Naive thymus-derived CD8-positive, alpha-beta T cell (primary cell): ENCODE measurements at regions not wholly inside any gene's neighbourhood (a gene's known extent, or its start where the extent isn't known, plus 50 kb on each side); places are given as distances from the start of the nearest gene placed in this dataset.
"Not testable (repeated sequence)": the region's sequence is repeated elsewhere in the genome, so short reads cannot be mapped to it uniquely, and the experiment has no call there.

ENCODE experiments used
- ATAC-seq, 2 donors: fragments of 150-1000 bp; cut with Tn5 transposase in 1 of 2; sonication (Bioruptor Pico), chemical (Tn5 transposase) in 1 of 2; 1 replicate in 1 of 2; 2 replicates in 1 of 2; pipeline ENCODE4 v1.10.0; 2021; ENCODE audit warnings: mild to moderate bottlenecking in 2 of 2, moderate library complexity in 2 of 2
- POLR2A ChIA-PET: fragments of 350-600 bp; sonication (Branson Sonifier 250); formaldehyde crosslinking; loops from one replicate; lab custom pipeline; 2021; ENCODE audit warnings: antibody characterized with exemption; lab: Charles Lee
- DNase-seq, 10 donors: peaks; one replicate each; pipeline versions ENCODE4 v3.0.0 to v3.0.0-alpha.2; 2020 to 2022
- H3K27ac Mint-ChIP-seq, 10 donors: one replicate each; pipeline ENCODE4 v1.8.0; 2020 to 2022; ENCODE audit warnings: mild to moderate bottlenecking in 10 of 10, mixed read lengths in 10 of 10, moderate library complexity in 4 of 10, inconsistent platforms in 1 of 10
- H3K27me3 Mint-ChIP-seq, 5 donors: one replicate each; pipeline ENCODE4 v1.8.0; 2021 to 2022; ENCODE audit warnings: mixed read lengths in 5 of 5
- H3K36me3 Mint-ChIP-seq, 3 donors: one replicate each; pipeline ENCODE4 v1.8.0; 2020 to 2022; ENCODE audit warnings: mixed read lengths in 3 of 3, mild to moderate bottlenecking in 2 of 3, inconsistent platforms in 1 of 3
- H3K4me1 Mint-ChIP-seq, 4 donors: one replicate each; pipeline ENCODE4 v1.8.0; 2021 to 2022; ENCODE audit warnings: mixed read lengths in 4 of 4
- H3K4me3 Mint-ChIP-seq, 10 donors: one replicate each; pipeline ENCODE4 v1.8.0; 2020 to 2022; ENCODE audit warnings: mild to moderate bottlenecking in 10 of 10, mixed read lengths in 10 of 10, moderate library complexity in 6 of 10, inconsistent platforms in 1 of 10
- H3K9me3 Mint-ChIP-seq, 9 donors: one replicate each; pipeline ENCODE4 v1.8.0; 2020 to 2022; ENCODE audit warnings: mixed read lengths in 9 of 9, mild to moderate bottlenecking in 3 of 9, inconsistent platforms in 1 of 9, moderate library complexity in 1 of 9

GRCh38 chr2:143840601-143841000 lies 679.3 kb downstream of the ZEB2 start:
- Mint-ChIP-seq H3K27me3 (peaks cover 2 to 8% (median 4%) of the 10 kb centered on the region in 5 donors), H3K36me3 (no peaks in the 10 kb centered on the region), H3K4me3 (no peak overlapping the region), H3K4me1 (no peaks in the 10 kb centered on the region), H3K9me3 (peaks cover 0 to 2% (median 0%) of the 10 kb centered on the region in 9 donors), H3K27ac (no peak overlapping the region)
- DNase-seq: no peak
- no peak for ATAC-seq
- POLR2A ChIA-PET: no interaction called here

GRCh38 chr2:143840194-143840593 lies 679.7 kb downstream of the ZEB2 start:
- Mint-ChIP-seq H3K4me3 (no peak overlapping the region), H3K27me3 (peaks cover 0 to 8% (median 2%) of the 10 kb centered on the region in 5 donors), H3K4me1 (no peaks in the 10 kb centered on the region), H3K9me3 (peaks cover 0 to 2% (median 0%) of the 10 kb centered on the region in 9 donors), H3K36me3 (no peaks in the 10 kb centered on the region), H3K27ac (no peak overlapping the region)
- DNase-seq (no peak), ATAC-seq (no peak)
- POLR2A ChIA-PET: no interaction called here

GRCh38 chr2:143839456-143839855 lies 680.5 kb downstream of the ZEB2 start:
- H3K4me1 Mint-ChIP-seq: no peaks in the 10 kb centered on the region
- H3K36me3 Mint-ChIP-seq: no peaks in the 10 kb centered on the region
- H3K4me3 Mint-ChIP-seq: no peak overlapping the region
- peaks cover 0 to 2% (median 0%) of the 10 kb centered on the region in 9 donors for H3K9me3 Mint-ChIP-seq
- H3K27ac Mint-ChIP-seq: no peak overlapping the region
- POLR2A ChIA-PET: no interaction called here
- DNase-seq: no peak
- ATAC-seq: no peak
- peaks cover 0 to 8% (median 2%) of the 10 kb centered on the region in 5 donors for H3K27me3 Mint-ChIP-seq

GRCh38 chr2:143837055-143837454 lies 682.9 kb downstream of the ZEB2 start:
- POLR2A ChIA-PET, DNase-seq, H3K27ac Mint-ChIP-seq, ATAC-seq, H3K4me1 Mint-ChIP-seq, H3K4me3 Mint-ChIP-seq, H3K9me3 Mint-ChIP-seq, H3K36me3 Mint-ChIP-seq, H3K27me3 Mint-ChIP-seq: not testable (repeated sequence)

GRCh38 chr2:143835481-143835880 lies 684.4 kb downstream of the ZEB2 start:
- H3K9me3 Mint-ChIP-seq: no peaks in the 10 kb centered on the region
- H3K27ac Mint-ChIP-seq: no peak overlapping the region
- H3K36me3 Mint-ChIP-seq: no peaks in the 10 kb centered on the region
- POLR2A ChIA-PET: no interaction called here
- H3K27me3 Mint-ChIP-seq: peaks cover 0 to 4% (median 0%) of the 10 kb centered on the region in 5 donors
- DNase-seq (no peak), ATAC-seq (no peak)
- H3K4me3 Mint-ChIP-seq: no peak overlapping the region
- no peaks in the 10 kb centered on the region for H3K4me1 Mint-ChIP-seq

GRCh38 chr2:143833015-143833660 lies 686.8 kb downstream of the ZEB2 start:
- POLR2A ChIA-PET: interaction anchor here (0.6 kb wide), 1 partner anchor 10 kb away, joined by 4 read pairs; no protein-coding TSS in a partner anchor

GRCh38 chr2:143830476-143830875 lies 689.4 kb downstream of the ZEB2 start:
- H3K9me3 Mint-ChIP-seq: no peaks in the 10 kb centered on the region
- H3K27ac Mint-ChIP-seq: no peak overlapping the region
- no peak for DNase-seq
- H3K36me3 Mint-ChIP-seq: no peaks in the 10 kb centered on the region
- H3K4me1 Mint-ChIP-seq: no peaks in the 10 kb centered on the region
- ATAC-seq: no peak
- POLR2A ChIA-PET: no interaction called here
- H3K4me3 Mint-ChIP-seq: no peak overlapping the region
- H3K27me3 Mint-ChIP-seq: peaks cover 0 to 11% (median 2%) of the 10 kb centered on the region in 5 donors

More at GRCh38 chr2:143833015-143833660, 686.8 kb downstream of the ZEB2 start:
- H3K9me3 Mint-ChIP-seq: no peaks in the 10 kb centered on the region
- ATAC-seq (no peak), DNase-seq (no peak)
- H3K27ac Mint-ChIP-seq: no peak overlapping the region
- H3K4me1 Mint-ChIP-seq: no peaks in the 10 kb centered on the region
- no peak overlapping the region for H3K4me3 Mint-ChIP-seq
- peaks cover 0 to 2% (median 0%) of the 10 kb centered on the region in 5 donors for H3K27me3 Mint-ChIP-seq
- no peaks in the 10 kb centered on the region for H3K36me3 Mint-ChIP-seq

- no peak for ATAC-seq
These were observed 691.0 kb downstream of the ZEB2 start for GRCh38 chr2:143828763-143829537.

GRCh38 chr2:143824791-143825190 lies 695.1 kb downstream of the ZEB2 start:
- ATAC-seq (no peak), DNase-seq (no peak)
- H3K36me3 Mint-ChIP-seq: no peaks in the 10 kb centered on the region
- H3K4me1 Mint-ChIP-seq: no peaks in the 10 kb centered on the region
- POLR2A ChIA-PET: no interaction called here
- H3K27me3 Mint-ChIP-seq: peaks cover 0 to 18% (median 7%) of the 10 kb centered on the region in 5 donors
- no peak overlapping the region for H3K4me3 Mint-ChIP-seq
- H3K27ac Mint-ChIP-seq: no peak overlapping the region
- no peaks in the 10 kb centered on the region for H3K9me3 Mint-ChIP-seq

More at GRCh38 chr2:143828763-143829537, 691.0 kb downstream of the ZEB2 start:
- POLR2A ChIA-PET: no interaction called here
- no peak overlapping the region for H3K27ac Mint-ChIP-seq
- H3K27me3 Mint-ChIP-seq: peaks cover 0 to 11% (median 2%) of the 10 kb centered on the region in 5 donors
- no peaks in the 10 kb centered on the region for H3K36me3 Mint-ChIP-seq
- DNase-seq: no peak
- no peaks in the 10 kb centered on the region for H3K4me1 Mint-ChIP-seq
- H3K4me3 Mint-ChIP-seq: no peak overlapping the region
- no peaks in the 10 kb centered on the region for H3K9me3 Mint-ChIP-seq

- POLR2A ChIA-PET: no interaction called here
- Mint-ChIP-seq H3K4me3 (no peak overlapping the region), H3K4me1 (no peaks in the 10 kb centered on the region), H3K36me3 (no peaks in the 10 kb centered on the region), H3K9me3 (no peaks in the 10 kb centered on the region), H3K27me3 (peaks cover 0 to 20% (median 7%) of the 10 kb centered on the region in 5 donors), H3K27ac (no peak overlapping the region)
- DNase-seq (no peak), ATAC-seq (no peak)
These were observed 694.7 kb downstream of the ARHGAP15 start for GRCh38 chr2:143823876-143824275.

GRCh38 chr2:143823296-143823695 lies 694.1 kb downstream of the ARHGAP15 start:
- H3K27ac Mint-ChIP-seq: no peak overlapping the region
- no peaks in the 10 kb centered on the region for H3K9me3 Mint-ChIP-seq
- no peak overlapping the region for H3K4me3 Mint-ChIP-seq
- H3K36me3 Mint-ChIP-seq: no peaks in the 10 kb centered on the region
- ATAC-seq (no peak), DNase-seq (no peak)
- POLR2A ChIA-PET: interaction anchor here (0.7 kb wide), 1 partner anchor 9 kb away, joined by 4 read pairs; no protein-coding TSS in a partner anchor
- H3K27me3 Mint-ChIP-seq: peaks cover 0 to 20% (median 7%) of the 10 kb centered on the region in 5 donors
- H3K4me1 Mint-ChIP-seq: no peaks in the 10 kb centered on the region

- H3K27ac Mint-ChIP-seq: no peak overlapping the region
- DNase-seq (no peak), ATAC-seq (no peak)
- POLR2A ChIA-PET: no interaction called here
- H3K4me3 Mint-ChIP-seq: no peak overlapping the region
- H3K27me3 Mint-ChIP-seq: peaks cover 0 to 14% (median 7%) of the 10 kb centered on the region in 5 donors
- no peaks in the 10 kb centered on the region for H3K9me3 Mint-ChIP-seq
- H3K4me1 Mint-ChIP-seq: no peaks in the 10 kb centered on the region
- no peaks in the 10 kb centered on the region for H3K36me3 Mint-ChIP-seq
These were observed 693.5 kb downstream of the ARHGAP15 start for GRCh38 chr2:143822736-143823135.

- DNase-seq: no peak
- POLR2A ChIA-PET: no interaction called here
- Mint-ChIP-seq H3K4me1 (peaks cover 0 to 3% (median 0%) of the 10 kb centered on the region in 4 donors), H3K27me3 (peaks cover 0 to 9% (median 4%) of the 10 kb centered on the region in 5 donors), H3K9me3 (no peaks in the 10 kb centered on the region), H3K36me3 (no peaks in the 10 kb centered on the region), H3K27ac (no peak overlapping the region), H3K4me3 (no peak overlapping the region)
- no peak for ATAC-seq
These were observed 690.5 kb downstream of the ARHGAP15 start for GRCh38 chr2:143819764-143820163.
